Mesendoderm (in vitro differentiated cells): ENCODE measurements at regions not wholly inside any gene's neighbourhood (a gene's known extent, or its start where the extent isn't known, plus 50 kb on each side); places are given as distances from the start of the nearest gene placed in this dataset.

ENCODE experiments used
- DNase-seq: peaks from one replicate; pipeline ENCODE4 v3.0.0; 2013
- H2AK5ac ChIP-seq: 2 replicates; pipeline ENCODE4 v1.6.1; 2013; ENCODE audit warnings: low read length, inconsistent platforms
- H2BK120ac ChIP-seq: 2 replicates; pipeline ENCODE4 v1.6.1; 2013; ENCODE audit warnings: low read depth, mild to moderate bottlenecking, low read length, moderate library complexity, mixed read lengths
- H2BK15ac ChIP-seq: replicated peaks from 2 replicates; pipeline ENCODE4 v1.6.1; 2013; ENCODE audit warnings: low read depth, mild to moderate bottlenecking, moderate library complexity
- H2BK5ac ChIP-seq: 2 replicates; pipeline ENCODE4 v1.6.1; 2013; ENCODE audit warnings: low read length, inconsistent platforms
- H3K18ac ChIP-seq: 2 replicates; pipeline ENCODE4 v1.6.1; 2013; ENCODE audit warnings: mild to moderate bottlenecking, low read length, mixed read lengths
- H3K23ac ChIP-seq: one replicate; pipeline ENCODE4 v1.6.1; 2013; ENCODE audit warnings: low read length
- H3K27ac ChIP-seq: 2 replicates; pipeline ENCODE4 v1.5.1; 2013; ENCODE audit warnings: low read depth, mild to moderate bottlenecking, inconsistent platforms, low read length, moderate library complexity
- H3K27me3 ChIP-seq: 2 replicates; pipeline ENCODE4 v1.6.1; 2013; ENCODE audit warnings: low read length, control low read depth, mild to moderate bottlenecking, inconsistent platforms; ENCODE audit not compliant: insufficient read depth, poor library complexity
- H3K36me3 ChIP-seq: 2 replicates; pipeline ENCODE4 v1.6.1; 2013; ENCODE audit warnings: low read length, inconsistent platforms; ENCODE audit not compliant: control insufficient read depth, insufficient read depth
- H3K4ac ChIP-seq: one replicate; pipeline ENCODE4 v1.6.1; 2013; ENCODE audit warnings: low read depth, mild to moderate bottlenecking, low read length, moderate library complexity
- H3K4me1 ChIP-seq: 2 replicates; pipeline ENCODE4 v1.6.1; 2013; ENCODE audit warnings: low read depth, low read length, inconsistent platforms; ENCODE audit not compliant: control insufficient read depth
- H3K4me2 ChIP-seq: 2 replicates; pipeline ENCODE4 v1.6.1; 2013; ENCODE audit warnings: low read length
- H3K4me3 ChIP-seq: 2 replicates; pipeline ENCODE4 v1.5.1; 2013; ENCODE audit warnings: mild to moderate bottlenecking, low read length
- H3K56ac ChIP-seq: one replicate; pipeline ENCODE4 v1.6.1; 2013; ENCODE audit warnings: low read length
- H3K79me1 ChIP-seq: 2 replicates; pipeline ENCODE4 v1.6.1; 2013; ENCODE audit warnings: low read length, inconsistent platforms
- H3K79me2 ChIP-seq: 2 replicates; pipeline ENCODE4 v1.6.1; 2013; ENCODE audit warnings: mild to moderate bottlenecking, low read length; ENCODE audit not compliant: control insufficient read depth, insufficient read depth
- H3K9ac ChIP-seq: 2 replicates; pipeline ENCODE4 v1.6.1; 2013; ENCODE audit warnings: low read length, inconsistent platforms
- H4K5ac ChIP-seq: one replicate; pipeline ENCODE4 v1.6.1; 2013; ENCODE audit warnings: low read length
- H4K8ac ChIP-seq: one replicate; pipeline ENCODE4 v1.6.1; 2013; ENCODE audit warnings: low read depth, mild to moderate bottlenecking, control low read depth, low read length, moderate library complexity
- WGBS: extraction: QIAGEN DNeasy Blood & Tissue Kit; methylation state at CpG from one replicate; pipeline ENCODE4 v1.1.7; 2013; ENCODE audit warnings: low lambda C conversion rate, missing lambda C conversion rate; ENCODE audit not compliant: insufficient coverage; ENCODE audit errors: extremely low coverage; 5-methylcytosine and 5-hydroxymethylcytosine counted together

GRCh38 chr10:129342385-129342784 lies 124.7 kb upstream of the MGMT start:
- Histone ChIP-seq H3K36me3 (no peaks in the 10 kb centered on the region), H3K18ac (no peak overlapping the region), H3K79me2 (no peaks in the 10 kb centered on the region), H3K27ac (no peak overlapping the region), H3K79me1 (no peaks in the 10 kb centered on the region), H4K8ac (no peak overlapping the region), H2BK120ac (no peak overlapping the region), H3K4me1 (no peaks in the 10 kb centered on the region), H2BK5ac (no peak overlapping the region), H2BK15ac (no peak overlapping the region), H3K9ac (no peak overlapping the region), H3K23ac (no peak overlapping the region), H2AK5ac (no peak overlapping the region), H3K56ac (no peak overlapping the region), H4K5ac (no peak overlapping the region), H3K4me3 (no peak overlapping the region), H3K4me2 (no peak overlapping the region), H3K4ac (no peak overlapping the region), H3K27me3 (no peaks in the 10 kb centered on the region)
- DNase-seq = no peak
- no CpG with 5 or more reads among the region's 2 CpGs for WGBS

DNA sequence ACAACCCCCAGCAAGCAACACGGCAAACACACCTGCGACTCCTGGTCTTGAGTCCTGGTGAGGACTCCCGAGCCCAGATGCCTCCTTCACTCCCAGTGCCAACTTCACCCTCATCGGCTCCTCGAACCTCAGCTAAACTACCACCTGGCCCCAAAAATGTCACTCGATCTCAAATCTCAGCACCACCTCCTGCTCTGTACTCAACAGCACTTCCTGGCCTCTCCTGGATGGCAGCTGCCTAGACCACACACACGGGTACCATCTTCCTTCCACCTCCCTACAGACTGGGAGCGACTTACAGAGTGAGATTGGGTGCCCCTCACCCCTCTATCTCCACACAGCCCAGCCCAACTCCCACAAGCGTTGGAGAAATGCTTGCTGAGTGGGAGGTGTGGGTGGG lies 123.9 kb upstream of the MGMT start:
- Histone ChIP-seq H3K4me3 (no peak overlapping the region), H3K27ac (no peak overlapping the region), H3K79me2 (no peaks in the 10 kb centered on the region), H3K4me1 (no peaks in the 10 kb centered on the region), H3K4me2 (no peak overlapping the region), H3K79me1 (no peaks in the 10 kb centered on the region), H3K4ac (no peak overlapping the region), H2AK5ac (no peak overlapping the region), H3K36me3 (no peaks in the 10 kb centered on the region), H3K23ac (no peak overlapping the region), H2BK120ac (no peak overlapping the region), H3K56ac (no peak overlapping the region), H3K27me3 (no peaks in the 10 kb centered on the region), H4K8ac (no peak overlapping the region), H2BK5ac (no peak overlapping the region), H3K18ac (no peak overlapping the region), H2BK15ac (no peak overlapping the region), H4K5ac (no peak overlapping the region), H3K9ac (no peak overlapping the region)
- no CpG with 5 or more reads among the region's 9 CpGs for WGBS
- no peak for DNase-seq

DNA sequence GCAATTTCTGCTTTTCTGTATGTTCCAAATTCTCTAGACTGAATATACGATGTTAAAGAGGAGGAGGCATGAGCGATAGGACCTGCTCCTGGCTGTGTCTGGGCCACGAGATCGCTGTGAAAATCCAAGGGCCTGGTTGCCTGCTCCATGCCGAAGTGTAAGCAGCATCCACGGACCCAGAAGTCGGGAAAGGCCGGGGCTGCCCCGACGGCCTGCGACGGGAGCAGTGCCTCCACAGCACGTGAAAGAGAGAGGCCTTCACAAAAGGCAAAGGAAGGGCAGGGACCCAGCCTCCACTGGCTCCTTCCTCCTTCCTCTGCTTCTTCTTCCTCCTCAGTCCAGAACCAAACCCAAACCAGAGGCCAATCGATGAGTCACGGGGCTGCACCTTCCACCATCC lies 122.9 kb upstream of the MGMT start:
- H3K56ac ChIP-seq = no peak overlapping the region
- H3K9ac ChIP-seq = no peak overlapping the region
- H2AK5ac ChIP-seq = no peak overlapping the region
- no peaks in the 10 kb centered on the region for H3K36me3 ChIP-seq
- H3K4ac ChIP-seq = no peak overlapping the region
- no peak overlapping the region for H3K4me3 ChIP-seq
- H2BK5ac ChIP-seq = no peak overlapping the region
- H3K27me3 ChIP-seq = no peaks in the 10 kb centered on the region
- H2BK15ac ChIP-seq = no peak overlapping the region
- H3K4me2 ChIP-seq = no peak overlapping the region
- no CpG with 5 or more reads among the region's 15 CpGs for WGBS
- no peaks in the 10 kb centered on the region for H3K4me1 ChIP-seq
- H3K18ac ChIP-seq = no peak overlapping the region
- no peak overlapping the region for H4K8ac ChIP-seq
- H4K5ac ChIP-seq = no peak overlapping the region
- no peak overlapping the region for H3K27ac ChIP-seq
- DNase-seq = no peak
- no peak overlapping the region for H3K23ac ChIP-seq
- H3K79me2 ChIP-seq = no peaks in the 10 kb centered on the region
- no peaks in the 10 kb centered on the region for H3K79me1 ChIP-seq
- H2BK120ac ChIP-seq = no peak overlapping the region

DNA sequence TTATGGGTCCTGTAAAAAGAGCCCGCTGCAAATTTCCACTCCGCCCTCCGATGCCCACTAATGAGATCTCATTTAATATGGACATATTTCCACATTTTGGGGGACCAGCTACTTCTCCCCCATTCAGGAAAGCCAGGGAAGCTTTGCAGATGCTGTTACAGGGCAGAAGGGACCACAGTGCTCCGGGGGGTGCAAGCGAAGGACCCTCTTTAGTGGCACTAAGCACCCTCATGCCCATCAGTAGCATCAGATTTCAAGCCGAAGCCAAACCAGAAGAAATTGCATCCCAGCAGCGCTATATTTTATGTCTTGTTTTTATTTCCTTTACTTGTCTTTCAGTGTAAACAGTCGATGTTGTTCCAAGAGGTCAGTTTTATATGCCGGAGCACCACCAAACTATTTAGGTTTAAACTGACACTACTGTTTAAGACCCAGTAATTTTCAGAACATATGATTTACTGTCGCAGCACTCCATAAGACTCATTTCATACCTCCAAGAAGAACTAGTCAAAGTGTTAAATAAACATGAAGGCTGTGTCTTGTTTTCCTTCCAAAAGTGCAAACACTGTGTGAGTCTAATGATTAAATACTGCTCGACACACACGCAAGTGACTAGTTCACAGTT lies 122.2 kb upstream of the MGMT start:
- no peak overlapping the region for H3K4ac ChIP-seq
- H3K79me2 ChIP-seq = no peaks in the 10 kb centered on the region
- H3K36me3 ChIP-seq = no peaks in the 10 kb centered on the region
- no peak overlapping the region for H3K4me2 ChIP-seq
- no peak overlapping the region for H4K5ac ChIP-seq
- no peak overlapping the region for H3K18ac ChIP-seq
- H3K4me1 ChIP-seq = no peaks in the 10 kb centered on the region
- no peak overlapping the region for H4K8ac ChIP-seq
- H2BK5ac ChIP-seq = no peak overlapping the region
- H3K9ac ChIP-seq = no peak overlapping the region
- no peak overlapping the region for H3K4me3 ChIP-seq
- H2BK15ac ChIP-seq = no peak overlapping the region
- no peaks in the 10 kb centered on the region for H3K27me3 ChIP-seq
- H3K56ac ChIP-seq = no peak overlapping the region
- no peak overlapping the region for H2AK5ac ChIP-seq
- no peak overlapping the region for H2BK120ac ChIP-seq
- DNase-seq = no peak
- WGBS = no CpG with 5 or more reads among the region's 12 CpGs
- no peak overlapping the region for H3K27ac ChIP-seq
- no peaks in the 10 kb centered on the region for H3K79me1 ChIP-seq
- no peak overlapping the region for H3K23ac ChIP-seq

DNA sequence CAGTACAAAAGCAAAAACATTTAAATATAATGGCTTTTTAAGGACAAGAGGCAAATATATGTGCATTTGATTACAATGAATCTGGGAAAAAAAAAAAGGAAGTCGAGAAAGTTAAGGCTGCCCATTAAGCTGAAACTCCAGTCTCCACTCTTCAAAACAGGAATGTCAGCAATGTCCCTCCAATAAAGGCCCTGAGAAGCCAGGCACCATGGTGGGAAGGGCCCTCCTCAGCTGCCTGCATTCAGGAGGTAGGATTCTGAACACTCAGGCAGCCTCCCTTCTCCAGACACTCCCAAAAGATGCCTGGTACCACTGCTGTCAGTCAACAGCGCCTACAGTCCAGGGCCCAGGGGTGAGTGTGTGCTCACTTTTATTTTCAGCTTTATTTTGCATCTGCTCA lies 121.3 kb upstream of the MGMT start:
- Histone ChIP-seq H3K4me1 (no peaks in the 10 kb centered on the region), H2BK15ac (no peak overlapping the region), H3K23ac (no peak overlapping the region), H3K27me3 (no peaks in the 10 kb centered on the region), H3K79me1 (no peaks in the 10 kb centered on the region), H3K4me3 (no peak overlapping the region), H4K8ac (no peak overlapping the region), H3K9ac (no peak overlapping the region), H2AK5ac (no peak overlapping the region), H3K36me3 (no peaks in the 10 kb centered on the region), H3K18ac (no peak overlapping the region), H4K5ac (no peak overlapping the region), H3K27ac (no peak overlapping the region), H3K56ac (no peak overlapping the region), H3K79me2 (no peaks in the 10 kb centered on the region), H2BK120ac (no peak overlapping the region), H3K4me2 (no peak overlapping the region), H3K4ac (no peak overlapping the region), H2BK5ac (no peak overlapping the region)
- peak; percentile 58 for DNase-seq
- no CpG with 5 or more reads among the region's 2 CpGs for WGBS

DNA sequence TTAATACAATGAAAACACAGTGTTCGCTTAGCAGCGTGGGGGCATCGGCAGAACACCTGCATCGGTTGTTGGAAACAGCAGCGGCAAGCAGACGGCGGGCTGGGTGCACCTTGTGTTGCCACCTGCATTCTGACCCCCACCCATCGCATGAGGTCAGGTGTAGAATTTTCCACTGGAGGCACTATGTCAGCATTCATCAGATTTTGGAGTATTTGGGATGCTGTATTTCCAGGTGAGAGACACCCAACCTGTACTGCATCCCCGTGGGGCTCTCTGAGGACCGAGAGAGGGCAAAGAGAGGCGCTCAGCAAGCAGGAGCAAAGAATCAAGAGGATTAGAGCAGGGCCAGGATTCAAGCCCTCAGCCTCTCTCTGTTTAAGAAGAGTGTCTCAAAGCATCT lies 116.4 kb upstream of the MGMT start:
- Histone ChIP-seq H3K56ac (no peak overlapping the region), H4K5ac (no peak overlapping the region), H3K23ac (no peak overlapping the region), H3K4me1 (no peaks in the 10 kb centered on the region), H2BK5ac (no peak overlapping the region), H3K9ac (no peak overlapping the region), H3K4me2 (no peak overlapping the region), H3K79me2 (no peaks in the 10 kb centered on the region), H3K18ac (no peak overlapping the region), H2BK120ac (no peak overlapping the region), H3K4me3 (no peak overlapping the region), H2BK15ac (no peak overlapping the region), H4K8ac (no peak overlapping the region), H3K27ac (no peak overlapping the region), H3K4ac (no peak overlapping the region), H2AK5ac (no peak overlapping the region), H3K79me1 (no peaks in the 10 kb centered on the region), H3K36me3 (no peaks in the 10 kb centered on the region), H3K27me3 (no peaks in the 10 kb centered on the region)
- DNase-seq = no peak
- WGBS = no CpG with 5 or more reads among the region's 11 CpGs
